IMR-90 (cell line): ENCODE measurements at regions not wholly inside any gene's neighbourhood (a gene's known extent, or its start where the extent isn't known, plus 50 kb on each side); places are given as distances from the start of the nearest gene placed in this dataset.

Experiments used
- ATAC-seq: fragments of 200-7000 bp; cut with Tn5 transposase; 2 replicates; pipeline ENCODE4 v1.9.1; 2020; ENCODE audit warnings: low read depth, mild to moderate bottlenecking, moderate library complexity
- BruUV-seq: library from RNA; stranded (reverse); fragments of 400-500 nt; replicated peaks from 2 replicates; lab custom pipeline; 2021; lab: Mats Ljungman, UMichigan
- CTCF ChIA-PET: fragments of 300-600 bp; formaldehyde crosslinking; extraction: SDS; loops from one replicate; lab custom pipeline; 2021; ENCODE audit warnings: antibody characterized with exemption; lab: Yijun Ruan, JAX
- POLR2A ChIA-PET: fragments of 300-600 bp; sonication (Branson Sonifier 250); formaldehyde crosslinking; loops from one replicate; lab custom pipeline; 2022; ENCODE audit warnings: antibody characterized with exemption; ENCODE audit not compliant: unreplicated experiment; lab: Charles Lee
- DNase-seq: peaks from one replicate; pipeline ENCODE4 v3.0.0; 2013
- H2AFZ ChIP-seq: replicated peaks from 2 replicates; pipeline ENCODE3; 2013; ENCODE audit warnings: low read length, mild to moderate bottlenecking; ENCODE audit not compliant: poor library complexity
- H2AK5ac ChIP-seq: 2 replicates; pipeline ENCODE4 v1.6.1; 2013; ENCODE audit warnings: low read depth, low read length, inconsistent platforms
- H2AK9ac ChIP-seq: replicated peaks from 2 replicates; pipeline ENCODE3; 2013; ENCODE audit warnings: mild to moderate bottlenecking, low read depth, low read length, moderate library complexity; ENCODE audit not compliant: poor library complexity
- H2BK120ac ChIP-seq: 2 replicates; pipeline ENCODE4 v1.6.1; 2013; ENCODE audit warnings: low read depth, low read length, inconsistent platforms
- H2BK15ac ChIP-seq: 3 replicates; pipeline ENCODE4 v1.6.1; 2013; ENCODE audit warnings: low read depth, low read length, inconsistent platforms
- H2BK20ac ChIP-seq: 2 replicates; pipeline ENCODE4 v1.6.1; 2013; ENCODE audit warnings: low read depth, mild to moderate bottlenecking, inconsistent platforms, low read length, moderate library complexity
- H2BK5ac ChIP-seq: 2 replicates; pipeline ENCODE4 v1.6.1; 2013; ENCODE audit warnings: mild to moderate bottlenecking, low read depth, low read length, inconsistent platforms; ENCODE audit not compliant: poor library complexity, severe bottlenecking
- H3K14ac ChIP-seq: replicated peaks from 2 replicates; pipeline ENCODE4 v1.6.1; 2013; ENCODE audit warnings: low read depth, low read length, inconsistent platforms
- H3K18ac ChIP-seq: 2 replicates; pipeline ENCODE4 v1.6.1; 2013; ENCODE audit warnings: low read depth, low read length, control low read depth
- H3K23ac ChIP-seq: 2 replicates; pipeline ENCODE4 v1.6.1; 2013; ENCODE audit warnings: low read depth, low read length, inconsistent platforms
- H3K27ac ChIP-seq: 2 replicates; pipeline ENCODE4 v1.5.1; 2013; ENCODE audit warnings: mild to moderate bottlenecking, control low read depth, low read length; ENCODE audit not compliant: insufficient read depth
- H3K27me3 ChIP-seq: 2 replicates; pipeline ENCODE4 v1.6.1; 2013; ENCODE audit warnings: low read length; ENCODE audit not compliant: control insufficient read depth, insufficient read depth
- H3K36me3 ChIP-seq: 2 replicates; pipeline ENCODE4 v1.6.1; 2013; ENCODE audit warnings: low read length, mixed read lengths; ENCODE audit not compliant: control insufficient read depth, insufficient read depth
- H3K4ac ChIP-seq: 2 replicates; pipeline ENCODE4 v1.6.1; 2013; ENCODE audit warnings: low read depth, low read length, inconsistent platforms
- H3K4me1 ChIP-seq: 2 replicates; pipeline ENCODE4 v1.6.1; 2013; ENCODE audit warnings: low read length, mixed read lengths; ENCODE audit not compliant: control insufficient read depth, insufficient read depth
- H3K4me2 ChIP-seq: 2 replicates; pipeline ENCODE4 v1.6.1; 2013; ENCODE audit warnings: low read depth, mild to moderate bottlenecking, control low read depth, low read length, moderate library complexity
- H3K4me3 ChIP-seq: 2 replicates; pipeline ENCODE4 v1.5.1; 2013; ENCODE audit warnings: low read depth, mild to moderate bottlenecking, control low read depth, low read length, moderate library complexity; ENCODE audit not compliant: insufficient read depth
- H3K56ac ChIP-seq: 2 replicates; pipeline ENCODE4 v1.6.1; 2013; ENCODE audit warnings: low read length, inconsistent platforms; ENCODE audit not compliant: insufficient read depth; ENCODE audit errors: extremely low read depth
- H3K79me1 ChIP-seq, 2 experiments: 2 replicates each; pipeline ENCODE4 v1.6.1; 2013; ENCODE audit warnings: low read length in 2 of 2, inconsistent platforms in 1 of 2, low read depth in 1 of 2
- H3K9ac ChIP-seq: 2 replicates; pipeline ENCODE4 v1.6.1; 2013; ENCODE audit warnings: low read depth, low read length, control low read depth
- H3K9me1 ChIP-seq: 2 replicates; pipeline ENCODE4 v1.6.1; 2013; ENCODE audit warnings: low read length, inconsistent platforms; ENCODE audit not compliant: insufficient read depth
- H3K9me3 ChIP-seq: 2 replicates; pipeline ENCODE4 v1.6.1; 2013; ENCODE audit warnings: low read length; ENCODE audit not compliant: control insufficient read depth, insufficient read depth
- H4K20me1 ChIP-seq: 2 replicates; pipeline ENCODE4 v1.6.1; 2013; ENCODE audit warnings: low read length, inconsistent platforms; ENCODE audit not compliant: insufficient read depth
- H4K5ac ChIP-seq: 2 replicates; pipeline ENCODE4 v1.6.1; 2013; ENCODE audit warnings: mild to moderate bottlenecking, low read depth, low read length, control low read depth
- H4K8ac ChIP-seq, 2 experiments: 2 replicates each; pipeline ENCODE4 v1.6.1; 2013; ENCODE audit warnings: low read depth in 2 of 2, low read length in 2 of 2, control low read depth in 1 of 2, inconsistent platforms in 1 of 2
- H4K91ac ChIP-seq: 2 replicates; pipeline ENCODE4 v1.6.1; 2013; ENCODE audit warnings: low read depth, low read length, inconsistent platforms; ENCODE audit not compliant: insufficient read depth
- FOS ChIP-seq: fragments of 150-350 bp; IDR thresholded peaks from 2 replicates; pipeline ENCODE4 v1.6.1; 2016; ENCODE audit warnings: low read depth, low read length
- RAD21 ChIP-seq: IDR thresholded peaks from 2 replicates; pipeline ENCODE4 v1.6.1; 2012; ENCODE audit warnings: low read length, improper control_type of control experiment
- RFX5 ChIP-seq: IDR thresholded peaks from 2 replicates; pipeline ENCODE4 v1.8.0; 2012; ENCODE audit warnings: low read depth, mild to moderate bottlenecking, low read length, moderate library complexity
- dilution Hi-C: fragments of 300-500 bp; cut with HindIII; formaldehyde crosslinking; loops from one replicate; pipeline ENCODE4 v1.14.3; 2018; ENCODE audit warnings: low sequenced_read_pairs; ENCODE audit not compliant: unreplicated experiment
- in situ Hi-C: fragments of 300-500 bp; cut with MboI; formaldehyde crosslinking; loops from 3 replicates; pipeline ENCODE4 v1.14.3; 2019; ENCODE audit warnings: low sequenced_read_pairs, inconsistent platforms, mixed read lengths
- intact Hi-C: fragments of 100-400 bp; cut with micrococcal nuclease; formaldehyde crosslinking; loops from 2 replicates; pipeline ENCODE4 v1.10.0; 2022
- TF ChIP-seq, protein P1 (sequence below): conservative IDR thresholded peaks from 2 replicates; pipeline ENCODE4 v1.5.1; 2012; ENCODE audit warnings: mild to moderate bottlenecking, low read depth, low read length, improper control_type of control experiment
- TF ChIP-seq, protein P2 (sequence below): fragments of 150-350 bp; IDR thresholded peaks from 2 replicates; pipeline ENCODE4 v1.6.1; 2016; ENCODE audit warnings: low read depth, mild to moderate bottlenecking, low read length, moderate library complexity, borderline replicate concordance

DNA sequence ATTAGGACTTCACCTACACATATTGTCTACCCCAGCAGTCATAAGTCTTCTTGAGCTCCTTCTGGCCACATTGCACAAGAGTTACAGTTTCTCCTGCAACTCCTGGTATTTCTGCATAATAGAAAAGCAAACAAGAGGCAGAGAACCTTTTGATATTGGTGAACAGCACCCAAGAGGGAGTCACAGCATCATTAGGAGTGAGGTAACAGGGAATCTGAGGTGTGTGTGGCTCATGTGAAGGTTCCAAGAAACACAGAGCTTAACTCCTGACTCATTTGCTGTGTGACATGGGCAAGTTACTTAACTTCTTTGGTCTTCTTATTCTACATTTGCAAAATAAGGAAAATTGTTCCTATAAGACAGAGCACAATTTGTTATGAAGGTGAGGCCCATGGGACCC, 374.6 kb downstream of the INSC start:
- Histone ChIP-seq H2BK5ac (no peak overlapping the region), H4K91ac (no peak overlapping the region), H3K4me2 (no peak overlapping the region), H3K4me1 (no peaks in the 10 kb centered on the region), H3K9me3 (no peaks in the 10 kb centered on the region), H3K27me3 (no peaks in the 10 kb centered on the region), H3K9ac (no peak overlapping the region), H3K27ac (no peak overlapping the region), H3K79me1 (no peaks in the 10 kb centered on the region), H3K23ac (no peak overlapping the region), H2AFZ (no peak overlapping the region), H3K56ac (no peak overlapping the region), H2BK20ac (no peak overlapping the region), H4K8ac (no peak overlapping the region), H4K20me1 (no peaks in the 10 kb centered on the region), H3K18ac (no peak overlapping the region), H3K4ac (no peak overlapping the region), H3K9me1 (no peaks in the 10 kb centered on the region), H2BK120ac (no peak overlapping the region), H3K36me3 (no peaks in the 10 kb centered on the region), H3K4me3 (no peak overlapping the region), H3K14ac (no peak overlapping the region), H2BK15ac (no peak overlapping the region), H2AK5ac (no peak overlapping the region), H2AK9ac (no peak overlapping the region), H4K5ac (no peak overlapping the region)
- no TSS peak for BruUV-seq
- TF ChIP-seq FOS = no peak
- no peak for TF ChIP-seq RFX5
- TF ChIP-seq, protein P1, sequence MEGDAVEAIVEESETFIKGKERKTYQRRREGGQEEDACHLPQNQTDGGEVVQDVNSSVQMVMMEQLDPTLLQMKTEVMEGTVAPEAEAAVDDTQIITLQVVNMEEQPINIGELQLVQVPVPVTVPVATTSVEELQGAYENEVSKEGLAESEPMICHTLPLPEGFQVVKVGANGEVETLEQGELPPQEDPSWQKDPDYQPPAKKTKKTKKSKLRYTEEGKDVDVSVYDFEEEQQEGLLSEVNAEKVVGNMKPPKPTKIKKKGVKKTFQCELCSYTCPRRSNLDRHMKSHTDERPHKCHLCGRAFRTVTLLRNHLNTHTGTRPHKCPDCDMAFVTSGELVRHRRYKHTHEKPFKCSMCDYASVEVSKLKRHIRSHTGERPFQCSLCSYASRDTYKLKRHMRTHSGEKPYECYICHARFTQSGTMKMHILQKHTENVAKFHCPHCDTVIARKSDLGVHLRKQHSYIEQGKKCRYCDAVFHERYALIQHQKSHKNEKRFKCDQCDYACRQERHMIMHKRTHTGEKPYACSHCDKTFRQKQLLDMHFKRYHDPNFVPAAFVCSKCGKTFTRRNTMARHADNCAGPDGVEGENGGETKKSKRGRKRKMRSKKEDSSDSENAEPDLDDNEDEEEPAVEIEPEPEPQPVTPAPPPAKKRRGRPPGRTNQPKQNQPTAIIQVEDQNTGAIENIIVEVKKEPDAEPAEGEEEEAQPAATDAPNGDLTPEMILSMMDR = no peak
- TF ChIP-seq, protein P2, sequence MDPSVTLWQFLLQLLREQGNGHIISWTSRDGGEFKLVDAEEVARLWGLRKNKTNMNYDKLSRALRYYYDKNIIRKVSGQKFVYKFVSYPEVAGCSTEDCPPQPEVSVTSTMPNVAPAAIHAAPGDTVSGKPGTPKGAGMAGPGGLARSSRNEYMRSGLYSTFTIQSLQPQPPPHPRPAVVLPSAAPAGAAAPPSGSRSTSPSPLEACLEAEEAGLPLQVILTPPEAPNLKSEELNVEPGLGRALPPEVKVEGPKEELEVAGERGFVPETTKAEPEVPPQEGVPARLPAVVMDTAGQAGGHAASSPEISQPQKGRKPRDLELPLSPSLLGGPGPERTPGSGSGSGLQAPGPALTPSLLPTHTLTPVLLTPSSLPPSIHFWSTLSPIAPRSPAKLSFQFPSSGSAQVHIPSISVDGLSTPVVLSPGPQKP = no peak
- no peak for TF ChIP-seq RAD21
- CTCF ChIA-PET = no interaction called here
- intact Hi-C loops = no loop called here
- POLR2A ChIA-PET = no interaction called here
- in situ Hi-C loops = no loop called here
- dilution Hi-C loops = no loop called here
- no peak for ATAC-seq
- DNase-seq = no peak
